PC-9 (cell line): ENCODE measurements at regions not wholly inside any gene's neighbourhood (a gene's known extent, or its start where the extent isn't known, plus 50 kb on each side); places are given as distances from the start of the nearest gene placed in this dataset.

Source experiments
- BruUV-seq: library from RNA; stranded (reverse); fragments of 400-500 nt; replicated peaks from 2 replicates; lab custom pipeline; 2021; lab: Mats Ljungman, UMichigan
- CTCF ChIA-PET: fragments of 300-600 bp; sonication (Branson Sonifier 250); formaldehyde crosslinking; loops from one replicate; lab custom pipeline; 2022; ENCODE audit warnings: antibody characterized with exemption; lab: Charles Lee
- POLR2A ChIA-PET: fragments of 300-600 bp; sonication (Branson Sonifier 250); formaldehyde crosslinking; loops from one replicate; lab custom pipeline; 2022; ENCODE audit warnings: antibody characterized with exemption; ENCODE audit not compliant: unreplicated experiment; lab: Charles Lee
- DNase-seq, 2 experiments: peaks; one replicate each; pipeline versions ENCODE4 v3.0.0 to v3.0.0-alpha.2; 2015 to 2022; ENCODE audit warnings: mixed read lengths in 1 of 2
- H2AFZ ChIP-seq: fragments of 200-600 bp; sonication (generic); 2 replicates; pipeline ENCODE4 v1.8.1; 2017; ENCODE audit warnings: antibody characterized with exemption
- H3F3A ChIP-seq: fragments of 200-600 bp; sonication (generic); 2 replicates; pipeline ENCODE4 v1.8.1; 2017; ENCODE audit warnings: antibody characterized with exemption, mild to moderate bottlenecking, low read depth; ENCODE audit not compliant: insufficient read depth
- H3K27ac ChIP-seq: fragments of 200-600 bp; sonication (generic); 2 replicates; pipeline ENCODE4 v1.6.1; 2016; ENCODE audit warnings: mixed run types
- H3K27me3 ChIP-seq: fragments of 200-600 bp; sonication (generic); 2 replicates; pipeline ENCODE4 v1.6.1; 2016; ENCODE audit warnings: low read depth, mixed run types; ENCODE audit not compliant: insufficient read depth
- H3K36me3 ChIP-seq: fragments of 200-600 bp; sonication (generic); 2 replicates; pipeline ENCODE4 v1.6.1; 2016; ENCODE audit warnings: low read depth, mixed run types
- H3K4me1 ChIP-seq: fragments of 200-600 bp; sonication (generic); replicated peaks from 2 replicates; pipeline ENCODE4 v1.6.1; 2016; ENCODE audit warnings: mixed run types; ENCODE audit not compliant: insufficient read depth
- H3K4me2 ChIP-seq: fragments of 200-600 bp; sonication (generic); 2 replicates; pipeline ENCODE4 v1.6.1; 2017; ENCODE audit warnings: mixed run types
- H3K4me3 ChIP-seq: fragments of 200-600 bp; sonication (generic); 2 replicates; pipeline ENCODE4 v1.6.1; 2016; ENCODE audit warnings: mixed run types
- H3K79me2 ChIP-seq: fragments of 200-600 bp; sonication (generic); 2 replicates; pipeline ENCODE4 v1.6.1; 2017; ENCODE audit warnings: low read depth, mixed run types
- H3K9me2 ChIP-seq: fragments of 200-600 bp; sonication (generic); 2 replicates; pipeline ENCODE4 v1.8.1; 2017; ENCODE audit warnings: mild to moderate bottlenecking; ENCODE audit not compliant: insufficient read depth
- H3K9me3 ChIP-seq: fragments of 200-600 bp; sonication (generic); 2 replicates; pipeline ENCODE4 v1.8.1; 2016; ENCODE audit warnings: low read depth; ENCODE audit not compliant: insufficient read depth
- H4K20me1 ChIP-seq: fragments of 200-600 bp; sonication (generic); 2 replicates; pipeline ENCODE4 v1.8.1; 2017; ENCODE audit not compliant: insufficient read depth
- EZH2 ChIP-seq: fragments of 200-600 bp; sonication (generic); IDR thresholded peaks from 2 replicates; pipeline ENCODE4 v1.8.0; 2017; ENCODE audit warnings: antibody characterized with exemption, low read depth
- intact Hi-C: fragments of 100-400 bp; cut with micrococcal nuclease; formaldehyde crosslinking; loops from one replicate; pipeline ENCODE4 v1.10.0; 2022; ENCODE audit not compliant: unreplicated experiment
- TF ChIP-seq, protein P1 (sequence below): fragments of 200-600 bp; sonication (generic); conservative IDR thresholded peaks from 2 replicates; pipeline ENCODE4 v1.6.1; 2017; ENCODE audit warnings: mixed run types, antibody characterized with exemption, mild to moderate bottlenecking, moderate library complexity

DNA sequence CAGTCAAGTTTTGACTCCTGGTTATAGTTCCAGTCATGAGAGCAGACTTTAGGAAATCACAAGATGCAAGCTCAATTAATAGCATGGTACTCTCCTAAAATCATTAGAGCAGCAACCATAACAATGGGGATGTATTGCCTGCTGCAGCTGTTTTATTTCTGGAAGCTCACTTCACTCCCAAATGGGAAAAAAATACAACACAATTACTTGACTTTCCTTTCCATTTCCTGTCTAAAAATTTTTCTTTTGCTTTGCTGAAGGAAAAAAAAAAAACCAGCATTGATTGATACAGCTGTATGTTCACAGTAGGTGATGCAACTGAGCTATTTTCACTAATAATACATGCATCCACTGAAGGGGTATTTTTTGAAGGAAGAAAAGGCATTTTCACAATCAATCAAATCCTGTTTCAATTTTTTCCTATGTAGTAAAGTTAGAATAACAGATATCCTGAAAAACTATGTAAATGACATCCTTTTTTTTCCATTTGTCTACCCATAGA is 143.9 kb upstream of the NOVA1 start:
- Histone ChIP-seq H3K36me3 (no peaks in the 10 kb centered on the region), H3F3A (no peaks in the 10 kb centered on the region), H3K9me3 (no peaks in the 10 kb centered on the region), H3K79me2 (no peaks in the 10 kb centered on the region), H3K9me2 (no peaks in the 10 kb centered on the region), H3K4me1 (no peaks in the 10 kb centered on the region), H3K27ac (no peak overlapping the region), H4K20me1 (no peaks in the 10 kb centered on the region), H3K27me3 (no peaks in the 10 kb centered on the region), H3K4me2 (no peak overlapping the region), H3K4me3 (no peak overlapping the region), H2AFZ (no peak overlapping the region)
- CTCF ChIA-PET: no interaction called here
- TF ChIP-seq EZH2: no peak
- TF ChIP-seq, protein P1, sequence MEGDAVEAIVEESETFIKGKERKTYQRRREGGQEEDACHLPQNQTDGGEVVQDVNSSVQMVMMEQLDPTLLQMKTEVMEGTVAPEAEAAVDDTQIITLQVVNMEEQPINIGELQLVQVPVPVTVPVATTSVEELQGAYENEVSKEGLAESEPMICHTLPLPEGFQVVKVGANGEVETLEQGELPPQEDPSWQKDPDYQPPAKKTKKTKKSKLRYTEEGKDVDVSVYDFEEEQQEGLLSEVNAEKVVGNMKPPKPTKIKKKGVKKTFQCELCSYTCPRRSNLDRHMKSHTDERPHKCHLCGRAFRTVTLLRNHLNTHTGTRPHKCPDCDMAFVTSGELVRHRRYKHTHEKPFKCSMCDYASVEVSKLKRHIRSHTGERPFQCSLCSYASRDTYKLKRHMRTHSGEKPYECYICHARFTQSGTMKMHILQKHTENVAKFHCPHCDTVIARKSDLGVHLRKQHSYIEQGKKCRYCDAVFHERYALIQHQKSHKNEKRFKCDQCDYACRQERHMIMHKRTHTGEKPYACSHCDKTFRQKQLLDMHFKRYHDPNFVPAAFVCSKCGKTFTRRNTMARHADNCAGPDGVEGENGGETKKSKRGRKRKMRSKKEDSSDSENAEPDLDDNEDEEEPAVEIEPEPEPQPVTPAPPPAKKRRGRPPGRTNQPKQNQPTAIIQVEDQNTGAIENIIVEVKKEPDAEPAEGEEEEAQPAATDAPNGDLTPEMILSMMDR: no peak
- no TSS peak for BruUV-seq
- intact Hi-C loops: no loop called here
- POLR2A ChIA-PET: no interaction called here
- DNase-seq: no peak

DNA sequence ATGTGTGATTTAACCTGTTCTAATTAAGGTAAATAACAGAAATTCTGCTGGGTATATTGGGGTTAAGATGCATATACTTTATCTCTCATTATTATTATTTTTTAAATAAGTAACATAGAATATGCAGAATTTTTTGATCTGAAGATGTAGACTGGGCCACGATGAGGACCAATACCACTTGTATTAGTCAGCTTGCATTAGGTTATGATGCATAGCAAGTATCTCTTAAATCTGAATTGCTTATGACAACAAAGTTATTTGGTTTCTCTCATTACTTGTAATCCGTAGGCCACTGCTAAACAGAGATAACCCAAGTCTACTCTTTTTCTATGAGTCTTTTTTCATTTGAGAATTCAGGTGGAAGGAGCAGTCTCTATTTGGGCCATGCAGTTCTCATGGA is 145.5 kb upstream of the NOVA1 start:
- CTCF ChIA-PET: no interaction called here
- H3K36me3 ChIP-seq: no peaks in the 10 kb centered on the region

DNA sequence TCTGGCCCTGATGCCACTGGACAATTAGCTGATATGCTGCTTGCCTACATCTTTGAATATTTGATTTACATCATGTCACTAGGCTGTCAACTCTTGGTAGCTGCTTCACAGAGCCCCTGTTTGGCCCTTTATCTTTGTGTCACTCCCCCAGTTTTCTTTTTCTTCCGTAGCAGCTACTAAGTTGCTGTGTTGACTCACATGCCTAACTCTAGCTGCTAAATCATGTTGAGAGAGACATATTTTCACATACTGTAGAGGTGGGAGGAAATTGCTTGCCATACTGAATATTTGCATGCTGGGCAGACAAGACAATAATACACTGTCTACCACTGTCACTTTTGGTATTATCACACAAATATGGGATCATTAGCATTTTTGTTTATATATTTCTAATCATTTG is 147.1 kb upstream of the NOVA1 start:
- Histone ChIP-seq H3K27ac (no peak overlapping the region), H3K4me2 (no peak overlapping the region), H3K36me3 (no peaks in the 10 kb centered on the region), H3K79me2 (no peaks in the 10 kb centered on the region), H3K4me1 (no peaks in the 10 kb centered on the region), H3F3A (no peaks in the 10 kb centered on the region), H2AFZ (no peak overlapping the region), H3K9me3 (no peaks in the 10 kb centered on the region), H3K27me3 (no peaks in the 10 kb centered on the region), H3K4me3 (no peak overlapping the region), H4K20me1 (no peaks in the 10 kb centered on the region), H3K9me2 (no peaks in the 10 kb centered on the region)
- TF ChIP-seq, protein P1: no peak
- no peak for TF ChIP-seq EZH2
- CTCF ChIA-PET: no interaction called here
- BruUV-seq: no TSS peak
- POLR2A ChIA-PET: no interaction called here
- intact Hi-C loops: loop anchor here (1.0 kb wide), 1 partner anchor 16 kb away; no protein-coding TSS in a partner anchor
- no peak for DNase-seq

More for the DNA sequence above, 145.5 kb upstream of the NOVA1 start:
- Histone ChIP-seq H3F3A (no peaks in the 10 kb centered on the region), H3K27ac (no peak overlapping the region), H3K79me2 (no peaks in the 10 kb centered on the region), H2AFZ (no peak overlapping the region), H3K4me2 (no peak overlapping the region), H3K4me1 (no peaks in the 10 kb centered on the region), H3K9me2 (no peaks in the 10 kb centered on the region), H3K27me3 (no peaks in the 10 kb centered on the region), H4K20me1 (no peaks in the 10 kb centered on the region), H3K4me3 (no peak overlapping the region), H3K9me3 (no peaks in the 10 kb centered on the region)
- no peak for DNase-seq
- intact Hi-C loops: no loop called here
- TF ChIP-seq, protein P1: no peak
- TF ChIP-seq EZH2: no peak
- POLR2A ChIA-PET: no interaction called here
- BruUV-seq: no TSS peak
